GM18861 (cell line): ENCODE measurements at regions not wholly inside any gene's neighbourhood (a gene's known extent, or its start where the extent isn't known, plus 50 kb on each side); places are given as distances from the start of the nearest gene placed in this dataset.

ENCODE experiments used
- ATAC-seq: cut with Tn5 transposase; IDR thresholded peaks from one replicate; pipeline ENCODE4 v1.9.1; 2021; ENCODE audit not compliant: unreplicated experiment

GRCh38 chr7:110095372-110096052 is 995.4 kb upstream of the LRRN3 start:
- ATAC-seq: no peak

GRCh38 chr7:110104243-110104642 is 986.7 kb upstream of the LRRN3 start:
- no peak for ATAC-seq

GRCh38 chr7:110105307-110105706 is 985.6 kb upstream of the LRRN3 start:
- ATAC-seq: no peak

- ATAC-seq: no peak
Observed at GRCh38 chr7:110105840-110106239, 985.1 kb upstream of the LRRN3 start.

DNA sequence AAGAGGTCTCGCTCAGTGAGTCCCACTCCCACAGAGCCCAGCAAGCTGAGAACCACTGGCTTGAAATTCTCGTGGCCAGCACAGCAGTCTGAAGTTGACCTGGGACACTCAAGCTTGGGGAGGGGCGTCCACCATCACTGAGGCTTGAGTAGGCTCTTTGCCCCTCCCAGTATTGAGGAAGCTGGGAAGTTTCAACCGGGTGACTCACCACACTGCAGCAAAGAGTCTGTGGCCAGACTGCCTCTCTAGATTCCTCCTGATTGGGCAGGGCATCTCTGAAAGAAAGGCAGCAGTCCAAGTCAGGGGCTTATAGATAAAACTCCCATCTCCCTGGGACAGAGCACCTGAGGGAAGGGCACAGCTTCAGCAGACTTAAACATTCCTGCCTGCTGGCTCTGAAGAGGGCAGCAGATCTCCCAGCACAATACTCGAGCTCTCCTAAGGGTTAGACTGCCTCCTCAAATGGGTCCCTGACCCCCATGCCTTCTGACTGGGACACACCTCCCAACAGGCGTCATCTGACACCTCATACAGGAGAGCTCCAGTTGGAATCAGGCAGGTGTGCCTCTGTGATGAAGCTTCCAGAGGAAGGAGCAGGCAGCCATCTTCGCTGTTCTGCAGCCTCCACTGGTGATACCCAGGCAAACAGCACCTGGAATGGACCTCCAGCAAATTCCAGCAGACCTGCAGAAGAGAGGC is 970.9 kb upstream of the LRRN3 start:
- ATAC-seq: no peak

- no peak for ATAC-seq
Observed at GRCh38 chr7:110129159-110129558, 961.8 kb upstream of the LRRN3 start.

DNA sequence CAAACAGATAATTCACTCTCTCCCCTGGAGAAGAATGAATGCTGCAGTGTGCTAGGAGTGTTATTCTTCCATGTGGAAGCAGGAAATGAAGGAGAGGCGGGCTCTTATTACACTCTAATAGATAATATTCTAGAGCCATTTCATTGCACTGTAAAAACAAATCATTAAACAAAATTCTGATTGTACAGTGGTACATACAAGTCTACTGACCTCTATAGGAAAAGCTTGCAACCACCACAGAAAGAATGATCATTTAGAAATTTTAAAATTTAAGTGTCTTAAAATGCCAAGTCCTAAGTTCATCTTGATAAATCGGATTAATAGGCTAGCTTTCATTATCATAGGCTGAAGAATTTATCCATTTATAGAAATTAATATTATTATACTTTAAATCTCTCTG is 960.3 kb upstream of the LRRN3 start:
- ATAC-seq: no peak

DNA sequence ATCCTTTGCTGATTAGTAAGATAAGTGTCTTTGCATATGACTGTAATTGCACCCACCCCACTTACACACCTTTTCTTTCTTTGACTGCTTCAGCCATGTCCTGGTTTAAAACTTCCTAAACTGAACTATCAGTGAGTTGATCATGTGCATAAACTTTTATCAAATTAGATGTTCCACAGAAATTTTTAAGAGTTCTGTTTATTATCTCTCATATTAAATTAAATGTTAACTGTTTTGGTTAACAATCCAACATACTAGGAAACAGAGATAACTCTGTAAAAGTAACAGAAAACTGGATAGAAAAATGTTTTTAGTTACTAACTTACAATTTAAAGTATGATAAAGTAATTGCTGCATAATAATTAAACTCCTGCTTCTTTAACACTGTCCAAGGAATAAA is 959.6 kb upstream of the LRRN3 start:
- no peak for ATAC-seq

DNA sequence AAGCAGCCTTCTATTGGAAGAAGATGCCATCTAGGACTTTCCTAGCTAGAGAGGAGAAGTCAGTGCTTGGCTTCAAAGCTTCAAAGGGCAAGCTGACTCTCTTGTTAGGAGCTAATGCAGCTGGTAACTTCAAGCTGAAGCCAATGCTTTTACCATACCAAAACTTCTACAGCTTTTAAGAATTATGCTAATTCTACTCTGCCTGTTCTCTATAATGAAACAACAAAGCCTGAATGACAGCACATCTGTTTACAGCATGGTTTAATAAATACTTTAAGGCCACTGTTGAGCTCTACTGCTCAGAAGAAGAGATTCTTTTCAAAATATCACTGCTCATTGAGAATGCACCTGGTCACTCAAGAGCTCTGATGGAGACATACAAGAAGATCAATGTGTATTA is 951.9 kb upstream of the LRRN3 start:
- ATAC-seq: no peak

DNA sequence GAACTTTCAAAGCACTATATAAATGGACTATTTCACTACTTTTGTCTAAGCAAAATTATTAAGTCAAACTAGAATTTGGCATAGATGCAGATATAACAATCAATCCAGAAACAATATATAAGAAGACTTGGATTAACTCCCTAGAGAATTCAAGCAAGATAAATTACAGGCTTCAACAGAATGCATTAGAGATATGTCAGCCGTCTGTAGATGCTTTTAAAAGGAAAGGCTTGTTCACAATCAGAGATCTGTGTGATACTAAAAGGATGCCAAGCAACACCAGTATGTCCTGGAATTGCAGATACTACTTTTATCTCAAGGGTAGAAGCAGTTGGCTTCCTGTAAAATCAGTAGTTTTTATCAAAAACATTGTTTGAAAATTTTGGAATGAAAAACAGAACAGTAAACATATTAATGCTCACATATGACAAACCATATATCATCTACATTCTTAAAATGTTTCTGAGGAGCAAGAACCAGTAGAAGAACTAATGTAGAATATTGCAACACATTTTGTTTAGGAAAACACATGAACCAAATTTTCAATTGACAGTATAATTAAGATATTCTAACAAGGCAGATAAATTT is 947.9 kb upstream of the LRRN3 start:
- no peak for ATAC-seq

DNA sequence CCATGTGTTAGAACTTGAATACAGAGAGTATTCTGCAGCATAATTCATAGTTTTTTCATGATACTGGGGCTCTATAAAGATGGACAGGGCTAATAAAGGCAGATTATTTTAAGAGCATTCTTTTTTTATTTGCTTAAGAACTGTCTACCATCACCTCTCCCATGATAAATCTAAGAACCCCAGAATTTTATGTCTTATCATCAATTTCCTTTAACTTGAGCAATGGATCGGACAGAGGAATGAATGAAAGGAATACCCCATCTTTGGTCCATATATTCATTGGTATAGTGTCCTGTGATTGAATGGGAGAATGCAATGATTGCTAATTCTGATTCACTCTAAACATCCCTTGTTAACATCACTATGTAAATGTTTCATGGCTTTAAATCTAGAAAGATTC is 946.3 kb upstream of the LRRN3 start:
- ATAC-seq: no peak

DNA sequence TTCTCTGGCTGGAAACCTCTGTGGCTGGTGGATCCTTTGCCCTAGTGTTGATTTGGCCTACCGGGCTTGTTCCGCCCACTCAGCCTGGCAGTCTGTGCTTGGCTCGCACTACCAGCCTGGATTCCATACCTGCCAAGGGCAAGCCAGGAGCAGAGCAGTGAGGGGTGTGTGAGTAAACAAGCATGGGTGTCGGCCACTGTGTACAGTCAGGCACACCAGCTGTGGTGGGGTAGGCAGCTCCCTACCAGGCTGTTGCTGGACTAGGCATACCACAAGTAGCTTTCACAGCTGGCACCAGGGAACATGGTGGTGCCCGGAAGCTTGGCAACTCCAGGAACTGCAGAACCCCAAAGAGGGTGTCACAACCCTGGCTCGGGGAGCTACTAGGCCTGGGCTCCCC is 942.9 kb upstream of the LRRN3 start:
- no peak for ATAC-seq

DNA sequence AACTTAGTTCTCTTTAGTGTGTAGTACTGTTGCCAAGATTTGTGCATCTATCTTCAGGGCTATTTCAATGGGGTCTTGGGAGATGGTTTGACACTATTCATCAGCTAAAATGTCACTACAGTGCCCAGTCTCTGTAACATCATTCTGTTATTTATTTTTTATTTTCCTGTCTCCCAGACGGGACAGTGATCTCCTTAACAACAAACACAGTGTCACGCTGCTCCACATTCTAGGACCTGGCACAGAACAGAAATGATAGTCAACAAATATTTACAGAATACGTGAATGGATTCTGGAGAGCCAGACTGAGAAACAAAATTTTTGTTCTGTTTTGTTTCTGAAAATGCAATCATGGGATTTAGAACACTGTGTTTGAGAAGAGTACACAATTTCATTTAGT is 937.7 kb upstream of the LRRN3 start:
- no peak for ATAC-seq

GRCh38 chr7:110156511-110156910 is 934.4 kb upstream of the LRRN3 start:
- ATAC-seq: no peak

- no peak for ATAC-seq
Observed at GRCh38 chr7:110157631-110158362, 933.1 kb upstream of the LRRN3 start.

GRCh38 chr7:110168010-110168409 is 922.9 kb upstream of the LRRN3 start:
- ATAC-seq: no peak

DNA sequence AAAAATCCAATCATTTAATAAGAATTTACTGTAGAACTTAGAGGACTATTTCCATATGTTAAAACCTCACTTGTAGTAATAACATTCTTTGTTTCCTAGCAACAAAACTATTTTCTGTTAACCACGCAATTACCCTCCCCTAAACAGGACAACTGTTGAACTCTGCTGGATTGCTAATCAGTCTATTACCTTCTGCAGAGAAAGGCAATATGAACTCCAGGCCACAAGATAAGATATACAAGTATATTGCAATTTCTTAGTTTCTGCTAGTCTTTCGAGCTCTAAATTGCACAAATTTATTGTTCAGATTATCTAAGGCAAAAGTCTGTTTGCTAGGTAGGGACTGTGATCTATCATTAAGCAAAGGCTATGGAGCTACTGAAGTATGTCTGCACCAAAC is 920.1 kb upstream of the LRRN3 start:
- ATAC-seq: no peak

DNA sequence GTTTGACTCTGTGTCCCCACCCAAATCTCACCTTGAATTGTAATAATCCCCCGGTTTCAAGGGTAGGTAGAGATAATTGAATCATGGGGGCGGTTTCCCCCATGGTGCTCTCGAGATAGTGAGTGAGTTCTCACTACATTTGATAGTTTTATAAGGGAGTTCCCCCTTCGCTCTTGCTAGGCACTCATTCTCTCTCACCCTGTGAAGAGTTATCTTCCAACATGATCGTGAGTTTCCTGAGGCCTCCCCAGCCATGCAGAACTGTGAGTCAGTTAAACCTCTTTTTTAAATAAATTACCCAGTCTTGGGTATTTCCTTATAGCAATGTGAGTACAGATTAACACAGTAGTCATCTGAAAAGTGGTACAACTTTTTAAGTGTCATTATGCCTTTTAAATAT is 913.5 kb upstream of the LRRN3 start:
- ATAC-seq: no peak

- ATAC-seq: no peak
Observed at GRCh38 chr7:110179037-110179436, 911.9 kb upstream of the LRRN3 start.

GRCh38 chr7:110181768-110182167 is 909.2 kb upstream of the LRRN3 start:
- no peak for ATAC-seq

DNA sequence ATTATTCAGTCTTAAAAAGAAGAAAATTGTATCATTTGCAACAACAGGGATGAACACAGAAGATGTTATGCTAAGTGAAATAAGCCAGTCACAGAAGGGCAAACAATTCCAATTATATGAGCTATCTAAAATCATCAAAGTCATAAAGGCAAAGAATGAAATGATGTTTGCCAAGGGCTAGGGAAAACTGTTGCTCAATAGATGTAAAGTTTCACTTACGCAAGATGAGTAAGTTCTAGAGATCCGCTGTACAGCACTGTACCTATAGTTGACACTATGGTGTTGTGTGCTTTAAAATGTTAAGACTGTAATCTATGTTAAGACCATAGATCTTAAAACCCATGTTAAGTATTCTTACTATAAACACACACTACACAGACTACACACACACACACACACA is 904.6 kb upstream of the LRRN3 start:
- ATAC-seq: no peak
